ENCODE measurements at regions not wholly inside any gene's neighbourhood (a gene's known extent, or its start where the extent isn't known, plus 50 kb on each side); places are given as distances from the start of the nearest gene placed in this dataset.

- no peaks in the 10 kb centered on the region for H3K79me2 ChIP-seq (ENCODE audit: control insufficient read depth, insufficient read depth, low read length)
- ChIA-PET CTCF (no interaction called here), POLR2A (no interaction called here)
- no peaks in the 10 kb centered on the region for H3K4me1 ChIP-seq (ENCODE audit: control insufficient read depth in 2 of 2, insufficient read depth in 2 of 2, low read length in 2 of 2)
- Mint-ChIP-seq H3K4me3 (no peak overlapping the region), H3K27ac (no peak overlapping the region), H3K27me3 (no peaks in the 10 kb centered on the region), H3K4me1 (no peaks in the 10 kb centered on the region), H3K9me3 (ENCODE audit: insufficient read depth) (no peaks in the 10 kb centered on the region)
- H2AFZ ChIP-seq (ENCODE audit: insufficient read depth, low read depth, low read length, poor library complexity, severe bottlenecking), result no peak overlapping the region
- no peak overlapping the region for H3K27ac ChIP-seq (ENCODE audit: low read length in 2 of 2)
- DNase-seq (no peak), ATAC-seq (ENCODE audit: low read depth) (no peak)
- H4K20me1 ChIP-seq (ENCODE audit: control insufficient read depth, insufficient read depth, low read length, poor library complexity, severe bottlenecking), result no peaks in the 10 kb centered on the region
- H3K9ac ChIP-seq (ENCODE audit: low read length), result no peak overlapping the region
- H3K27me3 ChIP-seq (replicated peaks in 1 of 4; ENCODE audit: control extremely low read depth in 1 of 4, control insufficient read depth in 3 of 4, insufficient read depth in 4 of 4, low read length in 3 of 4), result no peaks in the 10 kb centered on the region
- no peak for TF ChIP-seq CTCF (IDR thresholded peaks at IDR 0.05)
- TF ChIP-seq EZH2 (IDR thresholded peaks at IDR 0.05; ENCODE audit: borderline replicate concordance, insufficient read depth, low read depth, low read length, poor library complexity, severe bottlenecking), result no peak
- H3K4me2 ChIP-seq (replicated peaks; ENCODE audit: low read depth, low read length, poor library complexity, severe bottlenecking), result no peak overlapping the region
- no CpG with 5 or more reads among the region's 5 CpGs for whole genome bisulfite sequencing (ENCODE audit: insufficient coverage)
- no peak overlapping the region for H3K4me3 ChIP-seq (ENCODE audit: control extremely low read depth in 1 of 5, extremely low read depth in 1 of 5, insufficient read depth in 1 of 5, low read depth in 2 of 5, low read length in 4 of 5)
- intact Hi-C loops (cut with micrococcal nuclease), result no loop called here
- no peaks in the 10 kb centered on the region for H3K36me3 ChIP-seq (replicated peaks in 1 of 2; ENCODE audit: control extremely low read depth in 1 of 2, control insufficient read depth in 1 of 2, extremely low read depth in 1 of 2, insufficient read depth in 2 of 2, low read length in 1 of 2)
- no peaks in the 10 kb centered on the region for H3K9me3 ChIP-seq (ENCODE audit: control extremely low read depth in 1 of 3, control insufficient read depth in 2 of 3, insufficient read depth in 1 of 3, low read length in 2 of 3)
Observed at GRCh38 chr2:194822657-194823056, 834.4 kb upstream of the SLC39A10 start.

GRCh38 chr2:194822097-194822496, 834.9 kb upstream of the SLC39A10 start:
- Mint-ChIP-seq H3K27ac (no peak overlapping the region), H3K9me3 (ENCODE audit: insufficient read depth) (no peaks in the 10 kb centered on the region)
- WGBS (ENCODE audit: insufficient coverage), result no CpG with 5 or more reads among the region's 1 CpG

More at GRCh38 chr2:194822097-194822496, 834.9 kb upstream of the SLC39A10 start:
- Histone ChIP-seq H4K20me1 (ENCODE audit: control insufficient read depth, insufficient read depth, low read length, poor library complexity, severe bottlenecking) (no peaks in the 10 kb centered on the region), H3K36me3 (replicated peaks in 1 of 2; ENCODE audit: control extremely low read depth in 1 of 2, control insufficient read depth in 1 of 2, extremely low read depth in 1 of 2, insufficient read depth in 2 of 2, low read length in 1 of 2) (no peaks in the 10 kb centered on the region), H3K4me1 (ENCODE audit: control insufficient read depth in 2 of 2, insufficient read depth in 2 of 2, low read length in 2 of 2) (no peaks in the 10 kb centered on the region), H2AFZ (ENCODE audit: insufficient read depth, low read depth, low read length, poor library complexity, severe bottlenecking) (no peak overlapping the region), H3K27ac (ENCODE audit: low read length in 2 of 2) (no peak overlapping the region), H3K4me2 (replicated peaks; ENCODE audit: low read depth, low read length, poor library complexity, severe bottlenecking) (no peak overlapping the region), H3K9ac (ENCODE audit: low read length) (no peak overlapping the region), H3K79me2 (ENCODE audit: control insufficient read depth, insufficient read depth, low read length) (no peaks in the 10 kb centered on the region), H3K27me3 (replicated peaks in 1 of 4; ENCODE audit: control extremely low read depth in 1 of 4, control insufficient read depth in 3 of 4, insufficient read depth in 4 of 4, low read length in 3 of 4) (no peaks in the 10 kb centered on the region), H3K4me3 (ENCODE audit: control extremely low read depth in 1 of 5, extremely low read depth in 1 of 5, insufficient read depth in 1 of 5, low read depth in 2 of 5, low read length in 4 of 5) (no peak overlapping the region), H3K9me3 (ENCODE audit: control extremely low read depth in 1 of 3, control insufficient read depth in 2 of 3, insufficient read depth in 1 of 3, low read length in 2 of 3) (no peaks in the 10 kb centered on the region)
- no peaks in the 10 kb centered on the region for H3K27me3 Mint-ChIP-seq
- no peak overlapping the region for H3K4me3 Mint-ChIP-seq
- TF ChIP-seq CTCF (IDR thresholded peaks at IDR 0.05) (no peak), EZH2 (IDR thresholded peaks at IDR 0.05; ENCODE audit: borderline replicate concordance, insufficient read depth, low read depth, low read length, poor library complexity, severe bottlenecking) (no peak)
- no peak for ATAC-seq (ENCODE audit: low read depth)
- ChIA-PET CTCF (no interaction called here), POLR2A (no interaction called here)
- no peaks in the 10 kb centered on the region for H3K4me1 Mint-ChIP-seq
- DNase-seq, result no peak
- intact Hi-C loops (cut with micrococcal nuclease), result no loop called here

Data from B cell (primary cell).